A549 (cell line): ENCODE measurements at regions not wholly inside any gene's neighbourhood (a gene's known extent, or its start where the extent isn't known, plus 50 kb on each side); places are given as distances from the start of the nearest gene placed in this dataset.

Source experiments
- ATAC-seq, 2 experiments: fragments of 200-7000 bp in 1 of 2; fragments of >200 bp in 1 of 2; cut with Nextera tagmentation in 1 of 2; cut with Tn5 transposase in 1 of 2; 3 replicates each; pipeline versions ENCODE4 v1.8.0 to v1.9.1; 2018 to 2020; ENCODE audit warnings: mild to moderate bottlenecking in 1 of 2, moderate library complexity in 1 of 2
- CTCF ChIA-PET: fragments of 300-600 bp; sonication (Branson Sonifier 250); formaldehyde crosslinking; extraction: SDS; loops from one replicate; lab custom pipeline; 2021; ENCODE audit warnings: antibody characterized with exemption, inconsistent platforms; lab: Yijun Ruan, JAX
- POLR2A ChIA-PET: fragments of 350-600 bp; formaldehyde crosslinking; extraction: SDS; loops from one replicate; lab custom pipeline; 2021; ENCODE audit warnings: antibody characterized with exemption, inconsistent platforms; lab: Yijun Ruan, JAX
- DNase-seq, 2 experiments: peaks; one replicate each; pipeline versions ENCODE4 v3.0.0 to v3.0.0-alpha.2; 2011 to 2016; ENCODE audit warnings: low read depth in 1 of 2, low spot score in 1 of 2
- FAIRE-seq: peaks from 2 replicates; lab custom pipeline; 2011; peaks lifted over from hg19 to GRCh38; lab: Jason Lieb, UNC
- H3K27ac ChIP-seq, 2 experiments: fragments of >200 bp; sonication (Bioruptor Twin); formaldehyde crosslinking; 3 replicates each; pipeline ENCODE4 v1.5.1; 2016 to 2017
- H3K4me1 ChIP-seq: fragments of >200 bp; sonication (Bioruptor Twin); formaldehyde crosslinking; 3 replicates; pipeline ENCODE4 v1.6.1; 2016
- H3K4me2 ChIP-seq: fragments of >200 bp; sonication (Bioruptor Twin); formaldehyde crosslinking; 3 replicates; pipeline ENCODE4 v1.6.1; 2016
- H3K4me3 ChIP-seq: fragments of >200 bp; sonication (Bioruptor Twin); formaldehyde crosslinking; 3 replicates; pipeline ENCODE4 v1.5.1; 2016
- H3K9me3 ChIP-seq: fragments of >200 bp; sonication (Bioruptor Twin); formaldehyde crosslinking; 3 replicates; pipeline ENCODE4 v1.6.1; 2016
- CEBPB ChIP-seq, 2 experiments: fragments of >200 bp in 1 of 2; sonication (Bioruptor Twin) in 1 of 2; formaldehyde crosslinking in 1 of 2; IDR thresholded peaks; 2 replicates each; pipeline ENCODE4 v1.6.1; 2012 to 2016
- EHF ChIP-seq: fragments of 250-450 bp; sonication (Bioruptor Pico); IDR thresholded peaks from 2 replicates; pipeline ENCODE4 v1.5.0; 2020; ENCODE audit warnings: mild to moderate bottlenecking
- EHMT2 ChIP-seq: fragments of 200-600 bp; sonication (generic); IDR thresholded peaks from 2 replicates; pipeline ENCODE4 v1.6.1; 2016; ENCODE audit warnings: antibody characterized with exemption, low read depth, mild to moderate bottlenecking, moderate library complexity
- EP300 ChIP-seq, 2 experiments: fragments of >200 bp; sonication (Bioruptor Twin); formaldehyde crosslinking; IDR thresholded peaks; 2 replicates in 1 of 2; 3 replicates in 1 of 2; pipeline ENCODE4 v1.6.1; 2016 to 2017
- GATA3 ChIP-seq: IDR thresholded peaks from 2 replicates; pipeline ENCODE4 v1.6.1; 2012; ENCODE audit warnings: borderline replicate concordance
- HDAC2 ChIP-seq: fragments of 200-600 bp; sonication (generic); IDR thresholded peaks from 2 replicates; pipeline ENCODE4 v1.6.1; 2016
- HOXB5 ChIP-seq: fragments of 250-450 bp; sonication (Bioruptor Pico); IDR thresholded peaks from 2 replicates; pipeline ENCODE4 v1.5.0; 2020; ENCODE audit warnings: mild to moderate bottlenecking, moderate library complexity
- JUN ChIP-seq, 2 experiments: fragments of >200 bp; sonication (Bioruptor Twin); formaldehyde crosslinking; IDR thresholded peaks; 2 replicates in 1 of 2; 3 replicates in 1 of 2; pipeline ENCODE4 v1.6.1; 2016 to 2017
- KDM5A ChIP-seq: fragments of 200-600 bp; sonication (generic); IDR thresholded peaks from 2 replicates; pipeline ENCODE4 v1.6.1; 2016; ENCODE audit warnings: antibody characterized with exemption, mild to moderate bottlenecking
- POLR2A ChIP-seq: IDR thresholded peaks from 2 replicates; pipeline ENCODE4 v1.6.1; 2012; ENCODE audit warnings: mild to moderate bottlenecking, low read length
- POLR2AphosphoS2 ChIP-seq: conservative IDR thresholded peaks from 2 replicates; pipeline ENCODE4 v1.6.1; 2012; ENCODE audit warnings: low read length, improper control_type of control experiment, inconsistent platforms
- REST ChIP-seq: fragments of 200-600 bp; sonication (generic); IDR thresholded peaks from 2 replicates; pipeline ENCODE4 v1.6.1; 2016; ENCODE audit warnings: antibody characterized with exemption, mild to moderate bottlenecking, moderate library complexity
- RFX5 ChIP-seq: fragments of 450-650 bp; IDR thresholded peaks from 2 replicates; pipeline ENCODE4 v1.7.1; 2014; ENCODE audit warnings: antibody characterized with exemption, mild to moderate bottlenecking, moderate library complexity
- RNF2 ChIP-seq: fragments of 200-600 bp; sonication (generic); IDR thresholded peaks from 2 replicates; pipeline ENCODE4 v1.6.1; 2016; ENCODE audit warnings: low read depth, mild to moderate bottlenecking, antibody characterized with exemption, moderate library complexity, borderline replicate concordance
- TP53 ChIP-seq: fragments of 250-450 bp; sonication (Bioruptor Pico); IDR thresholded peaks from 2 replicates; pipeline ENCODE4 v1.5.0; 2021; ENCODE audit warnings: mild to moderate bottlenecking, moderate library complexity
- ZC3H11A ChIP-seq: fragments of 450-650 bp; IDR thresholded peaks from 2 replicates; pipeline ENCODE4 v1.6.1; 2014; ENCODE audit warnings: antibody characterized with exemption, mild to moderate bottlenecking
- ZNF302 ChIP-seq: fragments of 250-450 bp; sonication (Bioruptor Pico); IDR thresholded peaks from 2 replicates; pipeline ENCODE4 v1.9.0; 2021; ENCODE audit warnings: inconsistent platforms, mild to moderate bottlenecking, moderate library complexity
- WGBS: methylation state at CpG from one replicate; pipeline ENCODE4 v1.1.6; 2017; ENCODE audit errors: missing lambda C conversion rate; 5-methylcytosine and 5-hydroxymethylcytosine counted together
- TF ChIP-seq, protein P1 (sequence below): fragments of 450-650 bp; IDR thresholded peaks from 2 replicates; pipeline ENCODE4 v1.6.1; 2014; ENCODE audit warnings: antibody characterized with exemption
- TF ChIP-seq, protein P2 (sequence below): fragments of >200 bp; sonication (Bioruptor Twin); formaldehyde crosslinking; IDR thresholded peaks from 3 replicates; pipeline ENCODE4 v1.6.1; 2016
- TF ChIP-seq, protein P3 (sequence below): fragments of 250-450 bp; sonication (Bioruptor Pico); IDR thresholded peaks from 2 replicates; pipeline ENCODE4 v1.5.0; 2020; ENCODE audit warnings: low read depth, mild to moderate bottlenecking, moderate library complexity

DNA sequence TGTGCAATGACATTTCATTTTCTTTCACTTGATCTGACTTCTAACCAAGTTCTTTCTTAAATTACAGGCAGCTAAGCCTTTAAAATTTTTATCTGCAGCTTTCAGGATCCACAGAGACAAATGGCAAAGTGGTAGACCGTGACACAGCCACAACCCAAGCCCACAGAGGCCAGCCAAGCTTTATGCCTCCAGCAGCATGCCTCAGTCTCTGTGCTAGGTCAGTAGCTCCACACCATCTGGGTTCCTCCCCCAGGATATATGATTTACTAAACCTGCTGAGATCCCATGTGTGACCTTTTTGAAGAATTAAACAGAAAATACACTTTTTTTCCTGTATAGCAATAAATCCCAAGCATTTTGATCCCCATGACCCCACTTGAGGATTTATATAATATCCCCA, 290.4 kb upstream of the CAND1 start:
- 22% methylated on average over 1 of the region's 1 CpG for WGBS
- CTCF ChIA-PET, result no interaction called here

DNA sequence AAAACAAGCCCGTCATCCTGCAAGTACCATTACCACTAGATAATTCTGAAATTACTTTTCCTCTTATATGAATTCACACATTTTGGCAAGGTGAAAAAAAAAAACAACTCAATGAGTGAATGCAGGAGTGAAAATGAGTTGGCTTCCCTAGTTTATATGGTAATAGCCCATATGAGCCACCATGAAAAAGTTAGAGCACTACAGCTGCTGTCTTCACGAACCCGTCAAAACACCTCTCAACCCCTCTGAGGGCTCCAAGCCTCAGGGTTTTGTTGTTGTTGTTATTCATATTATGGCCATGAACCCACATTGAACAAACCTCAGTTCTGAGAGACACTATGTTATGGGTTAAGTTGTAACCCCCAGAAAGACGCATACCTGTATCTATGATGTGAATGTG, 289.9 kb upstream of the CAND1 start:
- Histone ChIP-seq H3K4me2 (no peak overlapping the region), H3K4me1 (no peaks in the 10 kb centered on the region), H3K4me3 (no peak overlapping the region), H3K9me3 (no peaks in the 10 kb centered on the region), H3K27ac (no peak overlapping the region)
- WGBS, result 72% methylated on average over 4 of the region's 4 CpGs
- no peak for DNase-seq
- TF ChIP-seq HOXB5 (CRISPR knock-in tag) (no peak), ZNF302 (no peak), RNF2 (no peak), GATA3 (no peak), EP300 (IDR thresholded peaks at IDR 0.05) (no peak), REST (no peak), EHF (CRISPR knock-in tag) (no peak), JUN (IDR thresholded peaks at IDR 0.05) (no peak)
- TF ChIP-seq, protein P1, sequence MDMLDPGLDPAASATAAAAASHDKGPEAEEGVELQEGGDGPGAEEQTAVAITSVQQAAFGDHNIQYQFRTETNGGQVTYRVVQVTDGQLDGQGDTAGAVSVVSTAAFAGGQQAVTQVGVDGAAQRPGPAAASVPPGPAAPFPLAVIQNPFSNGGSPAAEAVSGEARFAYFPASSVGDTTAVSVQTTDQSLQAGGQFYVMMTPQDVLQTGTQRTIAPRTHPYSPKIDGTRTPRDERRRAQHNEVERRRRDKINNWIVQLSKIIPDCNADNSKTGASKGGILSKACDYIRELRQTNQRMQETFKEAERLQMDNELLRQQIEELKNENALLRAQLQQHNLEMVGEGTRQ, result no peak
- FAIRE-seq, result no peak
- ChIA-PET POLR2A (no interaction called here), CTCF (interaction anchor here (0.6 kb wide), 1 partner anchor 37 kb away, joined by 3 read pairs; no protein-coding TSS in a partner anchor)
- ATAC-seq, result no peak

More for the DNA sequence above, 290.4 kb upstream of the CAND1 start:
- no peaks in the 10 kb centered on the region for H3K9me3 ChIP-seq
- no peak for DNase-seq
- FAIRE-seq, result no peak
- no peak overlapping the region for H3K27ac ChIP-seq
- no peak overlapping the region for H3K4me3 ChIP-seq
- TF ChIP-seq, protein P2, sequence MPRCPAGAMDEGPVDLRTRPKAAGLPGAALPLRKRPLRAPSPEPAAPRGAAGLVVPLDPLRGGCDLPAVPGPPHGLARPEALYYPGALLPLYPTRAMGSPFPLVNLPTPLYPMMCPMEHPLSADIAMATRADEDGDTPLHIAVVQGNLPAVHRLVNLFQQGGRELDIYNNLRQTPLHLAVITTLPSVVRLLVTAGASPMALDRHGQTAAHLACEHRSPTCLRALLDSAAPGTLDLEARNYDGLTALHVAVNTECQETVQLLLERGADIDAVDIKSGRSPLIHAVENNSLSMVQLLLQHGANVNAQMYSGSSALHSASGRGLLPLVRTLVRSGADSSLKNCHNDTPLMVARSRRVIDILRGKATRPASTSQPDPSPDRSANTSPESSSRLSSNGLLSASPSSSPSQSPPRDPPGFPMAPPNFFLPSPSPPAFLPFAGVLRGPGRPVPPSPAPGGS, result no peak
- TF ChIP-seq RFX5 (no peak), HDAC2 (no peak), POLR2AphosphoS2 (no peak), TP53 (CRISPR knock-in tag) (no peak), ZC3H11A (no peak), EHMT2 (no peak), POLR2A (no peak), KDM5A (no peak), CEBPB (IDR thresholded peaks at IDR 0.05) (no peak)
- TF ChIP-seq, protein P3, sequence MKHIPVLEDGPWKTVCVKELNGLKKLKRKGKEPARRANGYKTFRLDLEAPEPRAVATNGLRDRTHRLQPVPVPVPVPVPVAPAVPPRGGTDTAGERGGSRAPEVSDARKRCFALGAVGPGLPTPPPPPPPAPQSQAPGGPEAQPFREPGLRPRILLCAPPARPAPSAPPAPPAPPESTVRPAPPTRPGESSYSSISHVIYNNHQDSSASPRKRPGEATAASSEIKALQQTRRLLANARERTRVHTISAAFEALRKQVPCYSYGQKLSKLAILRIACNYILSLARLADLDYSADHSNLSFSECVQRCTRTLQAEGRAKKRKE, result no peak
- H3K4me1 ChIP-seq, result no peaks in the 10 kb centered on the region
- H3K4me2 ChIP-seq, result no peak overlapping the region
- no peak for ATAC-seq
- POLR2A ChIA-PET, result no interaction called here
